NCI-H2081 (cell line): ENCODE measurements at regions not wholly inside any gene's neighbourhood (a gene's known extent, or its start where the extent isn't known, plus 50 kb on each side); places are given as distances from the start of the nearest gene placed in this dataset.
"Not testable (repeated sequence)": the region's sequence is repeated elsewhere in the genome, so short reads cannot be mapped to it uniquely, and the experiment has no call there.

Source experiments
- DNase-seq, 2 experiments: peaks; one replicate each; lab custom pipeline; 2025; lab: John Stamatoyannopoulos, UW

DNA sequence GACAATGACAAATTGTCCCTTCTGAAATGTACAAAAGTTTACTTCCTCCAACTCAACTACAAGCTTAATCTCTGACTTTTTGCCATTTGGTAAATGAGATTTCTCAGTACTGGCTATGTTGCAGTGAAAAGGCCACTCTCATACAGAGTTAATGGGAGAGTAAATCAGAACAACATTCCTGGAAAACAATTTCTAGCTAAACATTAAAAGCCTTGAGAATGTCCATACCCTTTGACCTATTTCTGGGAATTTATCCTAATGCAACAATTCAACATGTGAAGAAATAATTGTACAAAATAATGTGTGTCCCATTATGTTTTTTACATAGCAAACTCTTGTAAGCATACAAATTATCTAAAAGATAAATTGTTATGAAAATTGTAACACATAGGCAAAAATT lies 56.3 kb upstream of the SPEF2 start:
- no peak for DNase-seq

DNA sequence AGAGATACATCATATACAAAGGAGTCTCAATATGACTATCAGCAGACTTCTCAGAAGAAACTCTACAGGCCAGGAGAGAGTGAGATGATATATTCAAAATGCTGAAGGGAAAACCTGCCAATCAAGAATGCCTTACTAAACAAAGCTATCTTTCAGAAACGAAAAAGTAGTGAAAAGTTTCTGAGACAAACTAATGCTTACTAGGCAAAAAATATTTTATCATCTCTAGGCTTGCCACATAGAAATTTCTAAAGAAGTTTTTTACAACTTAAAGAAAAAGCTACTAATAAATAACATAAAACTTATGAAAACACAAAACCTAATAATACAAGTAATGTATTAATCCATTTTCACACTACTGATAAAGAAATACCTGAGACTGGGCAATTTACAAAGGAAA lies 59.9 kb upstream of the SPEF2 start:
- DNase-seq, result no peak

DNA sequence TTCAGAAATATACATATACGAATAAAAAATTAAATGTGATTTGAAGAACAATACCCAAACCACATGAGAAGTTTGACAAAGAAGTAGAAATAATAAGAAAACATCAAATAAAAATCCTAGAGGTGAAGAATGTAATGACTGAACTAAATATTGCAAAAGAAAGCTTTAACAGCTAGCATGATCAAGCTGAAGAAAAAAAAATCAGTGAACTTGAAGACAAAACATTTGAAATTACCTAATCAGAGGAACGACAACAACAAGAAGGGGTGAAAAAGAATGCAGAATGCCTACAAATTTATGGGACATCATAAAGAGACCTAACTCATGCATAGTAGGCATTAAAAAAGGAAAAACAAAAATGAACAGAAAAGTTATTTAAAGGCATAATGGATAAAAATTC lies 60.5 kb upstream of the SPEF2 start:
- DNase-seq, result no peak

DNA sequence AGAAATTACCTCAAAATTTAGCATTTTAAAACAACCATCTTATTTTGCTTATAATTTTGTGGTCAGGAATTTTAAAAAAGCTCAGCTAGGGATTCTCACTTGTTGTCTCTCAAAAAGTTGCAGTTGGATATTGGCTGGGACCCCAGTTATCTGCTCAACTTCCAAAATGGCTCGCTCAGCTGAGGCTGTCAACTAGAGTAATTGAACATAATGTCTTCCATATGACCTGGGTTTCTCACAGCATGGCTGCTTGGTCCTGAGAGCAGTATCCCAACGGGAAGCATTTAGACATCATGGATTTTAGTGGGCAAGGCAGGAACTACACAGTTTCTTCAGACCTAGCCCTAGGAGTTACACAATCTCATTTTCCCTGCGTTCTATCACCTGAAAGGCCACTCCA lies 63.6 kb upstream of the SPEF2 start:
- no peak for DNase-seq

DNA sequence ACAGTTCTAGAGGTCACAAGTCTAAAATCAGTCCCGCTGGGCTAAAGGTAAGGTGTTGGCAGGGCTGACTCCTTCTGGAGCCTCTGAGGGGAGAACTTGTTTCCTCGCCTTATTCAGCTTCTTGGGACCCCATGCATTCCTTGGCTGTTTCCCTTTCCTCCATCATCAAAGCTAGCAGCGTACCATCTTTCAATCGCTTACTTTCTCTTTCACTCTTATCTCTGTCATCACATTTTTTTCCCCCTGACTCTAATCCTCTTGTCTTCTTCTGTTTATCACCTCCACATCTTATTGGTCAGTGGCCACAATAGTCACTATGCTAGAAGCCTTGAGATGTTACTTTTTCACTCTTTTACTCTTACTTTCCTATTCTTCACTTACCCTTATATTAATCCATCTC lies 72.5 kb upstream of the SPEF2 start:
- no peak for DNase-seq

DNA sequence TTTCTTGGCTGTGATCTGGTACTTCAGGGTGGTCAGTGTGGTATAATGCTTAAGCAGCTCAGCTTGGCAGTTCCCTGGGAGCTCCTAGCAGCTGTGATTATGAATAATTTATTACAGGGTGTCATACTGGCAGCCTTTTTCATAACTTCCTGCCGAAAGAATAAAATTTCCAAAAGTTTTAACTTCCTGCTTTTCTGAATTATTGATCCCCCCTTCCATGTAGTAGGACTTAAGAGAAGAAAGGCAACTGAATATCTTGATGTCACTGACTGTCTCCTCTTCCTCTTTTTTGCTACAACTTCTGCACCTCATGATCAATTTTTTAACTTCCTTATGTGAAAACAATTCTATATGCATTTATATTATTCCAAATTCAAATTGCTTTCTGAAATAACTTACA lies 74.3 kb upstream of the SPEF2 start:
- DNase-seq, result no peak

DNA sequence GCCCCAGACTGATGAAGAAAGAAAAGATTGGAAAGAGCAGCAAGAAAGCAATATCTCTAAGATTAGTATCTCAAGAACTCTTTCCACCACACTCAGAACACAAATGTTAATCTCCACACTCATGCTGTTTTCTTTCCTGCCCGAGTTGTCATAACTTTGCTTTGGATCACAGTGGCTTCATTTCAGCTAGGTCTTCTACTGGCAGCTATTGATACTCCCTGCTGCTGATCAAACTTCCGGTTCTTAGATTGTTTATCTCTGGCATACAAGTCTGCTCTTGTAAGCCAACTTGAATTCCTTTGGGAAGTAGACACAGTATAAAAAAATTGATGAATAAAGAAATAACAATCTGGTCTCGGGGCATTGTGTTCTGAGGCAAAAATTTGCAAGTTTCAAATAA lies 77.7 kb upstream of the SPEF2 start:
- DNase-seq, result no peak

DNA sequence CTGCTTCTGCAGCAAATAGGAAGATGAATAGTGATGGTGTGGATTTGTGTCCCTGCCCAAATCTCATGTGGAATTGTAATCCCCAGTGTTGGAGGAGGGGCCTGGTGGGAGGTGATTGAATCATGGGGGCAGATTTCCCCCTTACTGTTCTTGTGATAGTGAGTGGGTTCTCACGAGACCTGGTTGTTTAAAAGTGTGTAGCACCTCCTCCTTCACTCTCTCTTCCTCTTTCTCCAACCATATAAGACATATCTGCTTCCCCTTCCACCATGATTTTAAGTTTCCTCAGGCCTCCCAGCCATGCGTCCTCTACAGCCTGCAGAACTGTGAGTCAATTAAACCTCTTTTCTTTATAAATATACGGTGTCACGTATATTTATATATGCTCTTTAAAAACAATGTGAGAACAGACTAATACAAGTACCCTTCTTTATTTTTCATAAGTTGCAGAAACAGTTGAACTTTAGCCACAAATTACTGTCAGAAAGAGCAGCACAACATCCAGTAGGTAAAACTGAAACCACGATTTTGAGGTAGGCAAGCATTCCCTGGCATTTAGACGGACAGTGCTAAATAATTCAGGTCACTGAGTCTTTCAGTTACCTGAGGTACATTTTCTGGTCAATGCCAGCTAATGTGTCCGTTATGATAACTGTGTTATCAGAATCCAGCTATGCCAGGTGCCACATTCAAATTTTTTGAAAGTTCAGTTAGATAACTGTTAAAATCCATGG lies 79.3 kb upstream of the SPEF2 start:
- no peak for DNase-seq

DNA sequence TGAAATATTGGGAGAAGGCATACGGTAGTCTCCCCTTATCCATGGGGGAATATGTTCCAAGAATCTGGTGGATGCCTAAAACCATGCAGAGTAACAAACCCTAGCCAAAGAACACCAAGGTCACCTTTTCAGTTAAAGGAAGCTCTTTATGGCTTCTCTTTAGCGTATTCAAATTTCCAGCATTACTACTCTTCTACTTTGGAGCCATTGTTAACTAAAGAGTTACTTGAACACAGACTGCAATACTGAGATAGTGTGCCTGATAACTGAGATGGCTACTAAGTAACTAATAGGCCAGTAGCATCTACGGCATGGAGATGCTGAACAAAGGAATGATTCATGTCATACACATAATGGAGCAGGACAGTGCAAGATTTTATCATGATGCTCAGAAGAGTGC lies 84.5 kb upstream of the SPEF2 start:
- no peak for DNase-seq

DNA sequence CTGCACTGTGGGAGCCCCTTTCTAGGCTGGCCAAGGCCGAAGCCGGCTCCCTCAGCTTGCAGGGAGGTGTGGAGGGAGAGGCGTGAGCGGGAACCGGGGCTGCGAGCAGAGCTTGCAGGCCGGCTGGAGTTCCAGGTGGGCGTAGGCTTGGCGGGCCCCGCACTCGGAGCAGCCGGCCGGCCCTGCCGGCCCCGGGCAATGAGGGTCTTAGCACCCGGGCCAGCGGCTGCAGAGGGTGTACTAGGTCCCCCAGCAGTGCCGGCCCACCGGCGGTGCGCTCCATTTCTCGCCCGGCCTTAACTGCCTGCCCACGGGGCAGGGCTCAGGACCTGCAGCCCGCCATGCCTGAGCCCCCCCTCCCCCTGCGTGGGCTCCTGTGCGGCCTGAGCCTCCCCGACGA lies 86.1 kb upstream of the SPEF2 start:
- not testable (repeated sequence) for DNase-seq

DNA sequence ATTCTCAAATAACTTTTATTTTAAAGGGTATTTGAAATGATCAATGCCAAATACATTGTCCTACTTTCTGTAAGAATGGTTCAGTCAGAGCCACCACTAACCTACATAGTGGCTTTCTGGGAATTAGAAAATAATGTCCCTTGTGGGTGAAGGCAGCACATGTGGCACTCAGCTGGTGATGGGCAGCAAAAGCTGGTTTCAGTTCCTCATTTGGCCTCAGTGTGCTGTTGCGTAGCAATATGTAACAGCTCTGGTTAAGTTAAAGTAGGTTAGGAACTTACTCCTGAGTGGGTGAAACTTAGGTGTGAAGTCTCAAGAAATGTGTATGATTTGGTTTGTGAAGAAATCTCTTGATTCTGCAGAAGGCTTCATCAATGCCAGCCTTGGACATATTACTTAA lies 99.6 kb upstream of the SPEF2 start:
- no peak for DNase-seq

DNA sequence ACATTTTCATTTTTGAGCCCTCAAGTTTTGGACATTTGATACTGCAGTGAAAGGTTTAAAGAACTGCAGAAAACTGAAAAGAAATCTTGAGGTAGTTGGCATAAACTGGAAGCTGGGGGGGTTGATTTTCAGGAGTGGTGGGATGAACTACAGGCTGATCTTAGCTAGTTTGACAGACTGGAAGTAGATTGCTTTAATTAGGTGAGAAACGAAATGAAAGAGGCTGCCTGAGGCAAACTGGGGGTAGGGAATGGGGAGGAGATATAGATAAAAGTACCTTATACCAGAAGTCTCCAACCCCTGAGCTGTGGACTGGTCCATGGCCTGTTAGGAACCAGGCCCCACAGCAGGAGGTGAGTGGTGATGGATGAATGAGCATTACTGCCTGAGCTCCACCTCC lies 101.4 kb upstream of the SPEF2 start:
- no peak for DNase-seq

DNA sequence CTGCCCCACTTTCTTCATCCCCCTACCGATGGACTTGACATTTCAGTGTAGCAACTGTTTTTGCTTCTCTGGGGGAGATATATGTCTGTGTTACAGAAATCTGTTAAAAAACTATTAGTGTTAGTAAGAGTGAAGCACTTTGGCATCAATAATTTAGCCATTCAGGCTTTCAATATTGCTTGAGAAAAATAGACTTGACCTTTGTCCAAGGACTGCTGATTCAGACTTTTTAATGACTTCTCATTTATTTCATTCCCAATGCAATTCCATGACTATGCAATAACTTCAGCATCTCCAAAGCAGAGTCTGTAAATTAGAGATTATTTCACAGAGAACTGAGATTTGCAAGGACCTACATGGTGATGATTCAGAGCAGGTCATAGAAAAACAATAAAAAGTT lies 104.1 kb upstream of the SPEF2 start:
- no peak for DNase-seq

DNA sequence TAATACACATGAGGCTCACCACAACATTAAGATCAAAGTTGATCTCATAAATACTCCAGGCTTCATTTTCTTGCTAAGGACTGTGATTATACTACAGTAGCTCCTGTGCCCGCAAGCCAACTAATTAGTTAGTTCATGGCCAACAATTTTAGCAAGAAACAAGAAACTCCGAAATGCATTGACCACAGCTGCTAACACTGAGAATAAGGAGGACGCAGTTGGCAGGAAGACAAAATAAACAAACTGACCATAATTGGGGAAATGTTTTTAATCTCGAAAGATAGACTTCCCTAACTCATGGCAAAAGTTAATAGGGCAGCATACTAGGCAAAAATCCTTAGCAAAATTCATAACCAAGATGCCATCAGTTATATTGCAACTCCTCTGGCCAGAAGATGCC lies 115.5 kb upstream of the SPEF2 start:
- DNase-seq, result no peak

DNA sequence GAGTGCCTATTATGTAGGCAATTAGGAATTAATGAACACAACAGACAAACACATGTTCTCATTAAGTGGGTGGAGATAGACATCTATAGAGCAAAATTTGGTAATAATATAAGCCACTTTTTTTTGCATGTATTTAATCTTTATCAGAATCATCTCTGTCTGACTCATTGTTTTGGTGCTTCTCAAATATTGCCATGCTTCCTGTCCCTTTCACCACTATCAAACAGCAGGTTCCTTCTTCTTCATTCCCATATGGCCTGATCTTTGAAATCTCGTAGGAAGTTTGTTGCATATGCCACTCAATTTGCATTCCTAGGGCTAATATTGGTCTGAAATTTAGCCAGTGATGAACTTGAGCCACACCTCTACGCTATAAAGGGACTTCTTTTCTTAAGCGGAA lies 128.9 kb upstream of the SPEF2 start:
- DNase-seq, result no peak

DNA sequence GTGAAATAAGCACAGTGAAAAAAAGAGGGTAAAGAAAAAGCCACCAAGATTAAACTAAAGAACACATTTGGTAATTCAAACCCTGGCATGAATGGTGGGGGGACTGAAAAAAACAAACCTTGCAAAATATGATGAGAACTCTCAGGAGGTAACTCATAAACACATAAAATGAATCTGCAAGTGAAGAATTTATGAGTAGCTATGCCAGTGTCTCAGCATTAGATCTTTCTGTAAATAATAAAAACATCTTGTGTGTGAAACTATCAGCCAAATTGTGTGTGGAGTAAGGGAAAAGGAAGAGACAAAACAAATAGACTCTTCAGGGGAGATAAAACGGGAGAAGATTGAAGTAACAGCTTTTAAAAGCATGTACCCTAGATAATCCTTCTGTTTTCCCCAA lies 129.6 kb upstream of the SPEF2 start:
- no peak for DNase-seq

DNA sequence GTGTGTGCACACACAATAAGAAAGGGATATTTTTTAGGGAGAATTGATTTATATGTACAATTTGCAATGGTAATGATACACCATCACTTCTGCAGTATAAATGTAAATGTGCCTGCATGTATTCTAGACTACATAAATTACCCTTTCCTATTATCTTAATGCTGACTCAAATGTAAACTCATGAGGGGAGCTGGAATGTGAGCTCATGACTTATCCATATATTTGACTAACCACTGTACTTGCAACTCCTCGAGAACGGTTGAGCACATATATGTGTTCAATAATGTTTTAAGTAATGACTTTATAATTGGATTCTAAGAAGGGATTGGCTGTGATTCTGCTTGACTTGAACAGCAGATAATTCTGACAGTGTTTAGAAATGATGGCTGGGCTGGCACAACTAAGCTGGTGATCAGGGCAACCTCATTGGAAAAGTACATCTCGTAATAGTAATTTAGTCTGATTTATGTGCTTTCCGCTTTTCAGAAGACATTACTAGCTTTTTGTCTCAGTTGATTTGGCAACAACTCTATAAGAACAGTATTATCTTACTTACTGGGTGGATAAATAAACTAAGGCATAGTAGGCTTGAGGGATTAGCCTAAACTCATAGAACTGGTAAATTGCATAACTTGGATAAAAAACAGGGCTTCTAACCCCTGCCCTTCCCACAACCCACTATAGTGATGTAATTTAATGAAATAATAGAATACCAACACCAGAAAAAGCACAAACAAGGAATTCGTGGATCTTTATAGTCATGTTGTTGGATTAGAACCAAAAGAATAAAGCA lies 130.2 kb upstream of the SPEF2 start:
- DNase-seq, result no peak

DNA sequence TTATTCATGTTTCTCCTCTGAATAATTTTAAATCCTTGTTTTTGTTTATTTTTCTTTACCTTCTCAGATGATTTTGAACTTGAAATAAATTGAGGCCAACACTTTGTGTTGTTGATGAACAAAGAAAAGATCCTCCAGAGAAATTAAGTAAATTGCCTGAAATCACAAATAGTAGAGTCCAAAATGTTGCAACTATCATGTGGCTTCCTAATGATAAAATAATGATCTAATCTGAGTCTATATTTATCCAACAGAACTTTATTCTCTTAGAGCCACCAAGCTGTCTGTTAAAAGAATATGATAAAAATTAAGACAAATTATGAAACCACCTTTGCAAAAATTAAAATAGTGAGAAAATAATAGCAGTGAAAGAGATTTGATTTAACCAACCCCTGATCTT lies 132.2 kb upstream of the SPEF2 start:
- no peak for DNase-seq

DNA sequence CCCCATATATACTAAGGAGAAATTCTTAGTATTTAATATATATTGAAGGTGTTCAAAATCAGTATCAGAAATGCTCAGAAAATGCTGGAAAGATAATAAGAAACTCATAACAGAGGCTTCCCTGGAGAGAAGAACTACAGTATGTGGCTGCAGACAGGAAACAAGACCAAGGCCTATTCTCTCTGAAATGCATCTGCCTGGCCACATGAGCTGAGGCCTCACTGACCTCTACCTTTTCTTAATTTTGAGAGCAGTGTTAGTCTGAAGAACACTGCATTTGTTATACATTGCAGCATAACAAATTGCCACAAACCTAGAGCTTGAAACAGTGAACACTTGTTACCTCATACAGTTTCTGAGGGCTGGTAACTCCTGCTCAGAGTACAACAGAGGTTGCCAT lies 133.4 kb upstream of the SPEF2 start:
- no peak for DNase-seq

DNA sequence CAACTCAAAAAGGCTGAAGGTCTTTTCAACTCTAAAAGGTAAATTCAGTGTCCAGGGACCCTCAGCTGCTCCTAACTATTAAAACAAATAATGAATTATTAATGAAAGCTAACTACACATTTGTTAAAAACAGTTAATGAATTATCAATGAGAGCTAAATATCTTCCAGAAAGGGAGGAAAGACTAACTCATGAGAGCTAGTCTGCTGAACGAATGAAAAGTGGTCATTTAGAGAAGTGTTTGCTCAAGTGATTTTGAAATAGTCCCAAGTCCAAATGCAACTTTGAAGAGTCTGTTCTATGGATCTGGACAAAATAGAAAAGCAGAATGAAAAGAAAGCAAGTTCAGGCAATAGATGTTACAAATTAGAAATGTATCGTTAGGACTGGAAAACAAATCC lies 133.9 kb upstream of the SPEF2 start:
- DNase-seq, result no peak

DNA sequence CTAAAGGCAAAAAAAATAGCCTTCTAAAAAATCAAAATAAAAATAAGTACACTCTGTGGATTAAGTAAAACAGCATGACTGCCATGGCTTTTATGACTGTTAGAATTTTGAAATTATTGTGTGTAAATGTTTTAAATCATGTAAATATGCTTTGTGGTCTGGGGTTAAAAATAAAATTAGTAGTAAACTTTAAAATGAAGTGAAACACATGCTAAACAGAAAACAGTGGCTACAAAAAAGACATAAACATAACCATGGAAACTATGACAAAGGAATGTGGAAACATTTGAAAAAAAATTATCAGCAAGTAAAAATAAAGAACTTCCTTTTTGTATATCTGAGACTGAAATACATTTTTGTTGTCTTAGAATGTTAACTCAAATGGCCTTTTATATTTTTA lies 134.5 kb upstream of the SPEF2 start:
- DNase-seq, result no peak

DNA sequence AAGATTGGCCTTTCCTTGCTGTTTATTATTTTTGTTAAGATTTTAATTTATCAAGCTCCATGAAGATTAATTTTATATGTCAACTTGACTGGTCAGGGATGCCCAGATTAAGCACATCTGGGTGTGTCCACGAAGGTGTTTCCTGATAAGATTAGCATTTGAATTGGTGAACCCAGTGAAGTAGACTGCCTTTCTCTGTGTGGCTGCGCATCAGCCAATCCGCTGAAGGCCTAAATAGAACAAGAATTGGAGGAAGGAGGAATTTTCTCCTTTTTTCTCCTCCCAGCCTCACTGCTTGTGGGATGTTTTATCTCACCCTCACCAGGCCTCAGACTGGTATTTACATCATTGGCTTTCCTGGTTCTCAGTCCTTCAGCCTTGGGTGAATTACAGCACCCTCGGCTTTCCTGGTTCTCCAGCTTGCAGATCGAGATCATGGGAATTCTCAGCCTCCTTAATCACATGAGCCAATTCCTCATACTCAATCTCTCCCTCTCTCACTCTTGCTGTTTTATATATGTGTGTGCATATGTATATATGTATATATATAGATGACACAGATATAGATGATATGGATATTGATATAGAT lies 135.4 kb upstream of the SPEF2 start:
- no peak for DNase-seq

DNA sequence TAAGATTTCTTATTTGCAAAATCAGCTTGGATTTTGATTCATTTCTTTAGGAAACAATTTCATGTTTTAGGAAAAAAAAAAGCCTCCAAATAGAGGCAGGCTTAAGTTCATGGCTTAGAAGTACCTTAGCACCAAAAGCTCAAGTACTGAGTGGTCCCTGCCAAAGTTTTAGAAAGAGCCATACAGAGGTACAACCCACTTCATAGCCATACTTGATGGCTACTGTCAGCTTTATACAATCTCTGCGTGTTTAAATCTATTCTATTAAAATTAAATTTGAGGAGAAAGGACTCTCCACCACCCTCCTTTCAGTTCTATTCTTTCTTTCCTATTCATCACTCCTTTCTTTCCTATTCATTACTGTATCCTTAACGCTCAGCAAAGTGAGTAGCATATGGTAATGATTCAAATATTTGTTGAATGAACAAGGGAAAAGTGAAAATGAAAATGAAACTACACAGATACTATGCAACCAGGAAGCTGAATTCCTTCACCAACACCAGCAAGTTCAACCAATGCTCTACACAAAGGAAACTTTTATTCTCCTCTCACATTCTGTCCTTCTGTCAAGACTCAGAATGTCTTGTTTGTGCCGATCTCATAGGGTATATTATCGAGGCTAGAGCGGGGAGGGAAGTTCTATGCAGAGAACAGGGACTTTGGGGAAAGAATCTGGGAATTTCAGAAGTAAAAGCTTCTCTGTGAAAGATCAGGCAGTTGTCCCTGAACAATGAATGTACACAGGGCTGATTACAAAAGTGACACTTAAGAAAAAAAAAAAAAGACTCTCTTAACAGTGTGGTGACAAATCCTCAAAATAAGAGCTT lies 138.6 kb upstream of the SPEF2 start:
- DNase-seq, result no peak
